ENCODE measurements at regions not wholly inside any gene's neighbourhood (a gene's known extent, or its start where the extent isn't known, plus 50 kb on each side); places are given as distances from the start of the nearest gene placed in this dataset.

GRCh38 chr3:82229397-82229796, 468.0 kb upstream of the GBE1 start:
- ChIA-PET CTCF (ENCODE audit: low intra/inter-chr PET ratio) (no interaction called here), POLR2A (no interaction called here)
- intact Hi-C loops (cut with micrococcal nuclease) (no loop called here), in situ Hi-C loops (cut with MboI) (no loop called here)
- Histone ChIP-seq H3K79me2 (ENCODE audit: control insufficient read depth, insufficient read depth, low read length) (no peaks in the 10 kb centered on the region), H3K9me3 (replicated peaks; ENCODE audit: control insufficient read depth, insufficient read depth, low read depth, low read length) (no peaks in the 10 kb centered on the region), H3K9me1 (ENCODE audit: control insufficient read depth, insufficient read depth, low read length) (no peaks in the 10 kb centered on the region), H3K27me3 (ENCODE audit: control insufficient read depth in 2 of 2, insufficient read depth in 2 of 2, low read length in 2 of 2) (no peaks in the 10 kb centered on the region), H3K27ac (ENCODE audit: extremely low read depth, low read depth, low read length) (no peak overlapping the region), H3K4me3 (no peak overlapping the region), H4K20me1 (replicated peaks; ENCODE audit: control insufficient read depth, insufficient read depth, low read length) (no peaks in the 10 kb centered on the region), H3K4me2 (ENCODE audit: insufficient read depth, low read length) (no peak overlapping the region), H2AFZ (ENCODE audit: low read depth, low read length) (no peak overlapping the region), H3K9ac (ENCODE audit: insufficient read depth in 1 of 2, low read depth in 2 of 2, low read length in 2 of 2) (no peak overlapping the region), H3K4me1 (replicated peaks in 1 of 2; ENCODE audit: control insufficient read depth in 2 of 2, insufficient read depth in 2 of 2, low read length in 2 of 2) (no peaks in the 10 kb centered on the region), H3K36me3 (ENCODE audit: control insufficient read depth, insufficient read depth, low read length) (no peaks in the 10 kb centered on the region)
- whole genome bisulfite sequencing (ENCODE audit: insufficient coverage, low coverage, missing lambda C conversion rate) = 0% methylated on average over 4 of the region's 4 CpGs
- DNase-seq (ENCODE audit: extremely low read depth in 1 of 4, low spot score in 3 of 4) = no peak
- ATAC-seq = no peak
- no peak for FAIRE-seq
- no TSS peak for BruUV-seq (replicated peaks)
- TF ChIP-seq CHD7 (IDR thresholded peaks at IDR 0.05; ENCODE audit: low read depth, low read length) (no peak), NKRF (IDR thresholded peaks at IDR 0.05; ENCODE audit: borderline replicate concordance) (no peak), PTRF (tag; IDR thresholded peaks at IDR 0.05) (no peak), KLF16 (IDR thresholded peaks at IDR 0.05) (no peak), ARID2 (IDR thresholded peaks at IDR 0.05) (no peak), ADNP (tag; IDR thresholded peaks at IDR 0.05) (no peak)
